Smooth muscle cell (in vitro differentiated cells): ENCODE measurements at regions not wholly inside any gene's neighbourhood (a gene's known extent, or its start where the extent isn't known, plus 50 kb on each side); places are given as distances from the start of the nearest gene placed in this dataset.

Experiments used
- DNase-seq: peaks from one replicate; lab custom pipeline; 2025; ENCODE audit not compliant: unreplicated experiment; lab: John Stamatoyannopoulos, UW
- H2AFZ ChIP-seq: fragments of 200-600 bp; sonication (generic); 2 replicates; pipeline ENCODE4 v1.6.0; 2016; ENCODE audit warnings: antibody characterized with exemption, low read depth, mild to moderate bottlenecking
- H3F3A ChIP-seq: fragments of 200-600 bp; sonication (generic); 2 replicates; pipeline ENCODE4 v1.6.0; 2017; ENCODE audit warnings: antibody characterized with exemption, low read depth
- H3K27ac ChIP-seq: fragments of 200-600 bp; sonication (generic); 2 replicates; pipeline ENCODE4 v1.5.1; 2016; ENCODE audit warnings: low read depth, mild to moderate bottlenecking
- H3K27me3 ChIP-seq: fragments of 200-600 bp; sonication (generic); 2 replicates; pipeline ENCODE4 v1.6.1; 2016; ENCODE audit warnings: low read depth, mild to moderate bottlenecking
- H3K36me3 ChIP-seq: fragments of 200-600 bp; sonication (generic); 2 replicates; pipeline ENCODE4 v1.5.1; 2016; ENCODE audit warnings: low read depth
- H3K4me1 ChIP-seq: fragments of 200-600 bp; sonication (generic); 2 replicates; pipeline ENCODE4 v1.5.1; 2016; ENCODE audit warnings: low read depth
- H3K4me2 ChIP-seq: fragments of 200-600 bp; sonication (generic); 2 replicates; pipeline ENCODE4 v1.6.0; 2016; ENCODE audit warnings: mild to moderate bottlenecking
- H3K4me3 ChIP-seq: fragments of 200-600 bp; sonication (generic); 2 replicates; pipeline ENCODE4 v1.5.1; 2016; ENCODE audit warnings: mild to moderate bottlenecking
- H3K79me2 ChIP-seq: fragments of 200-600 bp; sonication (generic); 2 replicates; pipeline ENCODE4 v1.6.0; 2016; ENCODE audit warnings: low read depth, mild to moderate bottlenecking
- H3K9ac ChIP-seq: fragments of 200-600 bp; sonication (generic); 2 replicates; pipeline ENCODE4 v1.6.0; 2016; ENCODE audit warnings: low read depth
- H3K9me3 ChIP-seq: fragments of 200-600 bp; sonication (generic); replicated peaks from 2 replicates; pipeline ENCODE4 v1.5.1; 2016; ENCODE audit warnings: low read depth
- H4K20me1 ChIP-seq: fragments of 200-600 bp; sonication (generic); 2 replicates; pipeline ENCODE4 v1.6.0; 2016; ENCODE audit warnings: low read depth
- CTCF ChIP-seq: fragments of 200-600 bp; sonication (generic); IDR thresholded peaks from 2 replicates; pipeline ENCODE4 v1.5.1; 2017; ENCODE audit warnings: borderline replicate concordance, mild to moderate bottlenecking, antibody characterized with exemption; ENCODE audit not compliant: insufficient read depth, poor library complexity, severe bottlenecking
- WGBS: methylation state at CpG from one replicate; pipeline ENCODE4 v1.1.7; 2016; ENCODE audit warnings: low lambda C conversion rate; 5-methylcytosine and 5-hydroxymethylcytosine counted together

- Histone ChIP-seq H3K36me3 (no peaks in the 10 kb centered on the region), H3K9me3 (no peaks in the 10 kb centered on the region), H2AFZ (no peak overlapping the region), H3K4me1 (no peaks in the 10 kb centered on the region), H3F3A (no peaks in the 10 kb centered on the region), H3K27ac (no peak overlapping the region), H3K4me3 (no peak overlapping the region), H3K79me2 (no peaks in the 10 kb centered on the region), H3K4me2 (no peak overlapping the region), H4K20me1 (no peaks in the 10 kb centered on the region), H3K27me3 (no peaks in the 10 kb centered on the region), H3K9ac (no peak overlapping the region)
- DNase-seq: no peak
- WGBS: 81% methylated on average over 2 of the region's 2 CpGs
- peak; percentile 21 for TF ChIP-seq CTCF
Measured at GRCh38 chrX:88397551-88397950, 349.5 kb upstream of the CPXCR1 start.

GRCh38 chrX:88416002-88416401, 331.0 kb upstream of the CPXCR1 start:
- Histone ChIP-seq H3K9ac (no peak overlapping the region), H3K36me3 (no peaks in the 10 kb centered on the region), H3K4me1 (no peaks in the 10 kb centered on the region), H3K27me3 (no peaks in the 10 kb centered on the region), H3K9me3 (no peaks in the 10 kb centered on the region), H3K4me2 (no peak overlapping the region), H3K27ac (no peak overlapping the region), H3K4me3 (no peak overlapping the region), H2AFZ (no peak overlapping the region), H3F3A (no peaks in the 10 kb centered on the region), H3K79me2 (no peaks in the 10 kb centered on the region), H4K20me1 (no peaks in the 10 kb centered on the region)
- WGBS: 93% methylated on average over 5 of the region's 5 CpGs
- no peak for TF ChIP-seq CTCF
- DNase-seq: no peak

- no peaks in the 10 kb centered on the region for H3K36me3 ChIP-seq
- WGBS: 96% methylated on average over 4 of the region's 4 CpGs
- H3K27me3 ChIP-seq: no peaks in the 10 kb centered on the region
- H3F3A ChIP-seq: no peaks in the 10 kb centered on the region
- no peak for TF ChIP-seq CTCF
- no peaks in the 10 kb centered on the region for H3K4me1 ChIP-seq
- H3K27ac ChIP-seq: no peak overlapping the region
- no peak overlapping the region for H3K4me3 ChIP-seq
- no peaks in the 10 kb centered on the region for H3K9me3 ChIP-seq
- H3K4me2 ChIP-seq: no peak overlapping the region
- no peak overlapping the region for H2AFZ ChIP-seq
- H3K79me2 ChIP-seq: no peaks in the 10 kb centered on the region
- DNase-seq: no peak
- H3K9ac ChIP-seq: no peak overlapping the region
- H4K20me1 ChIP-seq: no peaks in the 10 kb centered on the region
Measured at GRCh38 chrX:88416965-88417364, 330.1 kb upstream of the CPXCR1 start.

GRCh38 chrX:88424071-88424470, 323.0 kb upstream of the CPXCR1 start:
- DNase-seq: no peak
- no peaks in the 10 kb centered on the region for H3K36me3 ChIP-seq
- H2AFZ ChIP-seq: no peak overlapping the region
- no peaks in the 10 kb centered on the region for H3K4me1 ChIP-seq
- TF ChIP-seq CTCF: no peak
- H3K9ac ChIP-seq: no peak overlapping the region
- H3K4me3 ChIP-seq: no peak overlapping the region
- H3K4me2 ChIP-seq: no peak overlapping the region
- no peaks in the 10 kb centered on the region for H3K79me2 ChIP-seq
- H3K27ac ChIP-seq: no peak overlapping the region
- no peaks in the 10 kb centered on the region for H3K27me3 ChIP-seq
- H3K9me3 ChIP-seq: no peaks in the 10 kb centered on the region
- no peaks in the 10 kb centered on the region for H4K20me1 ChIP-seq
- H3F3A ChIP-seq: no peaks in the 10 kb centered on the region
